ENCODE measurements at regions not wholly inside any gene's neighbourhood (a gene's known extent, or its start where the extent isn't known, plus 50 kb on each side); places are given as distances from the start of the nearest gene placed in this dataset.

- TF ChIP-seq EZH2 (IDR thresholded peaks at IDR 0.05; ENCODE audit: borderline replicate concordance, low read depth, low read length, severe bottlenecking) (no peak), CTCF (IDR thresholded peaks at IDR 0.05; ENCODE audit: borderline replicate concordance, extremely low read depth, low read length, poor library complexity, severe bottlenecking) (no peak)
- Histone ChIP-seq H3K36me3 (ENCODE audit: insufficient read depth, low read length) (no peaks in the 10 kb centered on the region), H2AFZ (ENCODE audit: low read depth, low read length) (no peak overlapping the region), H3K4me1 (ENCODE audit: insufficient read depth, low read length) (no peaks in the 10 kb centered on the region), H3K9me3 (ENCODE audit: insufficient read depth, low read length, severe bottlenecking) (no peaks in the 10 kb centered on the region), H3K27ac (ENCODE audit: low read length) (no peak overlapping the region), H3K4me3 (ENCODE audit: low read depth in 1 of 2, low read length in 2 of 2) (no peak overlapping the region), H3K9ac (ENCODE audit: low read depth, low read length) (no peak overlapping the region), H3K79me2 (ENCODE audit: insufficient read depth, low read length) (no peaks in the 10 kb centered on the region), H3K4me2 (ENCODE audit: insufficient read depth, low read length) (no peak overlapping the region), H3K27me3 (ENCODE audit: insufficient read depth, low read length, poor library complexity) (no peaks in the 10 kb centered on the region), H4K20me1 (ENCODE audit: insufficient read depth, low read length) (no peaks in the 10 kb centered on the region)
- ATAC-seq (ENCODE audit: insufficient read depth, low read depth), result no peak
- no peak for DNase-seq
Observed at GRCh38 chr4:24731448-24731847, 63.9 kb upstream of the SOD3 start.

GRCh38 chr4:24734511-24734910, 60.9 kb upstream of the SOD3 start:
- DNase-seq (no peak), ATAC-seq (ENCODE audit: insufficient read depth, low read depth) (no peak)
- Histone ChIP-seq H3K9me3 (ENCODE audit: insufficient read depth, low read length, severe bottlenecking) (peaks cover 6% of the 10 kb centered on the region), H3K79me2 (ENCODE audit: insufficient read depth, low read length) (no peaks in the 10 kb centered on the region), H4K20me1 (ENCODE audit: insufficient read depth, low read length) (no peaks in the 10 kb centered on the region), H3K4me3 (ENCODE audit: low read depth in 1 of 2, low read length in 2 of 2) (no peak overlapping the region), H2AFZ (ENCODE audit: low read depth, low read length) (no peak overlapping the region), H3K27me3 (ENCODE audit: insufficient read depth, low read length, poor library complexity) (no peaks in the 10 kb centered on the region), H3K36me3 (ENCODE audit: insufficient read depth, low read length) (no peaks in the 10 kb centered on the region), H3K27ac (ENCODE audit: low read length) (no peak overlapping the region), H3K4me1 (ENCODE audit: insufficient read depth, low read length) (no peaks in the 10 kb centered on the region), H3K4me2 (ENCODE audit: insufficient read depth, low read length) (no peak overlapping the region), H3K9ac (ENCODE audit: low read depth, low read length) (no peak overlapping the region)
- no peak for TF ChIP-seq CTCF (IDR thresholded peaks at IDR 0.05; ENCODE audit: borderline replicate concordance, extremely low read depth, low read length, poor library complexity, severe bottlenecking)
- TF ChIP-seq EZH2 (IDR thresholded peaks at IDR 0.05; ENCODE audit: borderline replicate concordance, low read depth, low read length, severe bottlenecking), result no peak

- Histone ChIP-seq H3K4me3 (ENCODE audit: low read depth in 1 of 2, low read length in 2 of 2) (no peak overlapping the region), H3K4me2 (ENCODE audit: insufficient read depth, low read length) (no peak overlapping the region), H3K79me2 (ENCODE audit: insufficient read depth, low read length) (no peaks in the 10 kb centered on the region), H3K9me3 (ENCODE audit: insufficient read depth, low read length, severe bottlenecking) (peaks cover 6% of the 10 kb centered on the region), H3K27me3 (ENCODE audit: insufficient read depth, low read length, poor library complexity) (no peaks in the 10 kb centered on the region), H3K4me1 (ENCODE audit: insufficient read depth, low read length) (no peaks in the 10 kb centered on the region), H2AFZ (ENCODE audit: low read depth, low read length) (no peak overlapping the region), H3K36me3 (ENCODE audit: insufficient read depth, low read length) (no peaks in the 10 kb centered on the region), H4K20me1 (ENCODE audit: insufficient read depth, low read length) (no peaks in the 10 kb centered on the region), H3K9ac (ENCODE audit: low read depth, low read length) (no peak overlapping the region), H3K27ac (ENCODE audit: low read length) (no peak overlapping the region)
- no peak for ATAC-seq (ENCODE audit: insufficient read depth, low read depth)
- TF ChIP-seq CTCF (IDR thresholded peaks at IDR 0.05; ENCODE audit: borderline replicate concordance, extremely low read depth, low read length, poor library complexity, severe bottlenecking) (no peak), EZH2 (IDR thresholded peaks at IDR 0.05; ENCODE audit: borderline replicate concordance, low read depth, low read length, severe bottlenecking) (no peak)
- DNase-seq, result no peak
Observed at GRCh38 chr4:24736066-24736465, 59.3 kb upstream of the SOD3 start.

GRCh38 chr4:24741910-24742309, 53.5 kb upstream of the SOD3 start:
- ATAC-seq (ENCODE audit: insufficient read depth, low read depth), result no peak
- Histone ChIP-seq H3K4me1 (ENCODE audit: insufficient read depth, low read length) (no peaks in the 10 kb centered on the region), H3K4me2 (ENCODE audit: insufficient read depth, low read length) (no peak overlapping the region), H3K27ac (ENCODE audit: low read length) (no peak overlapping the region), H3K79me2 (ENCODE audit: insufficient read depth, low read length) (no peaks in the 10 kb centered on the region), H3K9ac (ENCODE audit: low read depth, low read length) (no peak overlapping the region), H3K9me3 (ENCODE audit: insufficient read depth, low read length, severe bottlenecking) (peaks cover 6% of the 10 kb centered on the region), H3K4me3 (ENCODE audit: low read depth in 1 of 2, low read length in 2 of 2) (no peak overlapping the region), H4K20me1 (ENCODE audit: insufficient read depth, low read length) (no peaks in the 10 kb centered on the region), H3K27me3 (ENCODE audit: insufficient read depth, low read length, poor library complexity) (no peaks in the 10 kb centered on the region), H2AFZ (ENCODE audit: low read depth, low read length) (no peak overlapping the region), H3K36me3 (ENCODE audit: insufficient read depth, low read length) (no peaks in the 10 kb centered on the region)
- no peak for DNase-seq
- TF ChIP-seq EZH2 (IDR thresholded peaks at IDR 0.05; ENCODE audit: borderline replicate concordance, low read depth, low read length, severe bottlenecking), result no peak
